GM12878 (cell line): ENCODE measurements at regions not wholly inside any gene's neighbourhood (a gene's known extent, or its start where the extent isn't known, plus 50 kb on each side); places are given as distances from the start of the nearest gene placed in this dataset.

ENCODE experiments used
- BHLHE40 ChIP-seq, 2 experiments: fragments of 450-650 bp in 1 of 2; IDR thresholded peaks; 2 replicates each; pipeline ENCODE4 v1.6.1; 2011 to 2017; ENCODE audit warnings: low read depth in 2 of 2, borderline replicate concordance in 1 of 2, improper control_type of control experiment in 1 of 2, low read length in 1 of 2, mild to moderate bottlenecking in 1 of 2
- CEBPB ChIP-seq, 2 experiments: fragments of 150-350 bp in 1 of 2; IDR thresholded peaks; 2 replicates each; pipeline ENCODE4 v1.6.1; 2012 to 2014; ENCODE audit warnings: low read depth in 2 of 2, low read length in 2 of 2, borderline replicate concordance in 1 of 2, inconsistent platforms in 1 of 2
- CTCF ChIP-seq, 3 experiments: IDR thresholded peaks in 2 of 3; conservative IDR thresholded peaks in 1 of 3; 2 replicates each; pipeline ENCODE4 v1.5.1; 2011; ENCODE audit warnings: low read depth in 3 of 3, low read length in 3 of 3, mild to moderate bottlenecking in 3 of 3, control low read depth in 2 of 3, moderate library complexity in 2 of 3, inconsistent platforms in 1 of 3, mixed read lengths in 1 of 3; ENCODE audit not compliant: control insufficient read depth in 2 of 3, insufficient read depth in 1 of 3; ENCODE audit errors: extremely low read depth in 1 of 3
- ETV6 ChIP-seq, 2 experiments: fragments of 450-650 bp in 1 of 2; IDR thresholded peaks in 1 of 2; conservative IDR thresholded peaks in 1 of 2; 2 replicates each; pipeline ENCODE4 v1.6.1; 2014; ENCODE audit warnings: antibody characterized with exemption in 1 of 2, borderline replicate concordance in 1 of 2, low read depth in 1 of 2, mild to moderate bottlenecking in 1 of 2, moderate library complexity in 1 of 2
- NFXL1 ChIP-seq: fragments of 450-650 bp; IDR thresholded peaks from 2 replicates; pipeline ENCODE4 v1.6.1; 2017; ENCODE audit warnings: antibody characterized with exemption, mild to moderate bottlenecking, borderline replicate concordance
- YY1 ChIP-seq: IDR thresholded peaks from 2 replicates; pipeline ENCODE4 v1.6.1; 2011; ENCODE audit warnings: low read depth, mild to moderate bottlenecking, low read length
- ZNF24 ChIP-seq: fragments of 450-650 bp; IDR thresholded peaks from 2 replicates; pipeline ENCODE4 v1.6.1; 2017; ENCODE audit warnings: antibody characterized with exemption, mild to moderate bottlenecking

GRCh38 chr13:106259928-106260327 is 275.5 kb downstream of the EFNB2 start:
- TF ChIP-seq NFXL1 (no peak), CTCF (IDR thresholded peaks at IDR 0.05 in 2 of 3, conservative IDR thresholded peaks at IDR 0.05 in 1 of 3; ENCODE audit: control insufficient read depth in 2 of 3, extremely low read depth in 1 of 3, insufficient read depth in 1 of 3, low read depth in 3 of 3, low read length in 3 of 3) (no peak), ZNF24 (no peak), YY1 (no peak), CEBPB (IDR thresholded peaks at IDR 0.05; ENCODE audit: borderline replicate concordance in 1 of 2, low read depth in 2 of 2, low read length in 2 of 2) (no peak), ETV6 (conservative IDR thresholded peaks at IDR 0.05 in 1 of 2, IDR thresholded peaks at IDR 0.05 in 1 of 2; ENCODE audit: borderline replicate concordance in 1 of 2, low read depth in 1 of 2) (no peak), BHLHE40 (IDR thresholded peaks at IDR 0.05; ENCODE audit: borderline replicate concordance in 1 of 2, low read depth in 2 of 2, low read length in 1 of 2) (no peak)
